KMS-11 (cell line): ENCODE measurements at regions not wholly inside any gene's neighbourhood (a gene's known extent, or its start where the extent isn't known, plus 50 kb on each side); places are given as distances from the start of the nearest gene placed in this dataset.

Experiments
- H2AFZ ChIP-seq: fragments of 200-600 bp; sonication (generic); 2 replicates; pipeline ENCODE4 v1.6.1; 2016; ENCODE audit warnings: antibody characterized with exemption, mixed run types, low read depth
- H3K27ac ChIP-seq: fragments of 200-600 bp; sonication (generic); 2 replicates; pipeline ENCODE4 v1.6.1; 2016; ENCODE audit warnings: mild to moderate bottlenecking, mixed run types
- H3K27me3 ChIP-seq: fragments of 200-600 bp; sonication (generic); 2 replicates; pipeline ENCODE4 v1.6.1; 2017; ENCODE audit warnings: mild to moderate bottlenecking, low read depth, mixed run types, moderate library complexity; ENCODE audit not compliant: insufficient read depth
- H3K36me3 ChIP-seq: fragments of 200-600 bp; sonication (generic); 2 replicates; pipeline ENCODE4 v1.6.1; 2017; ENCODE audit warnings: mild to moderate bottlenecking, mixed run types; ENCODE audit not compliant: insufficient read depth
- H3K4me1 ChIP-seq: fragments of 200-600 bp; sonication (generic); 2 replicates; pipeline ENCODE4 v1.6.1; 2016; ENCODE audit warnings: mild to moderate bottlenecking, low read depth, mixed run types; ENCODE audit not compliant: poor library complexity, severe bottlenecking
- H3K4me2 ChIP-seq: fragments of 200-600 bp; sonication (generic); 2 replicates; pipeline ENCODE4 v1.7.0; 2016; ENCODE audit warnings: mild to moderate bottlenecking, mixed run types
- H3K4me3 ChIP-seq: fragments of 200-600 bp; sonication (generic); IDR thresholded peaks from 2 replicates; pipeline ENCODE4 v1.6.1; 2017; ENCODE audit warnings: low read depth, low read length, mixed read lengths; ENCODE audit not compliant: insufficient read depth
- H3K79me2 ChIP-seq: fragments of 200-600 bp; sonication (generic); 2 replicates; pipeline ENCODE4 v1.6.1; 2016; ENCODE audit warnings: low read depth, mixed run types; ENCODE audit not compliant: insufficient read depth
- H3K9ac ChIP-seq: fragments of 200-600 bp; sonication (generic); 2 replicates; pipeline ENCODE4 v1.6.1; 2016; ENCODE audit warnings: mild to moderate bottlenecking, mixed run types
- H4K20me1 ChIP-seq: fragments of 200-600 bp; sonication (generic); 2 replicates; pipeline ENCODE4 v1.6.1; 2016; ENCODE audit warnings: mild to moderate bottlenecking, mixed run types; ENCODE audit not compliant: insufficient read depth
- CTCF ChIP-seq: fragments of 200-600 bp; sonication (generic); conservative IDR thresholded peaks from 2 replicates; pipeline ENCODE4 v1.6.1; 2017; ENCODE audit warnings: low read depth, mild to moderate bottlenecking, antibody characterized with exemption, low read length, moderate library complexity, mixed read lengths

GRCh38 chr1:187949567-187949966 lies 1120.8 kb downstream of the PLA2G4A start:
- Histone ChIP-seq H2AFZ (no peak overlapping the region), H3K79me2 (no peaks in the 10 kb centered on the region), H3K9ac (no peak overlapping the region), H3K36me3 (no peaks in the 10 kb centered on the region), H3K4me3 (no peak overlapping the region), H4K20me1 (no peaks in the 10 kb centered on the region), H3K27ac (no peak overlapping the region), H3K4me1 (no peaks in the 10 kb centered on the region), H3K4me2 (no peak overlapping the region), H3K27me3 (no peaks in the 10 kb centered on the region)
- TF ChIP-seq CTCF, result no peak

GRCh38 chr1:187951817-187952216 lies 1123.1 kb downstream of the PLA2G4A start:
- H3K79me2 ChIP-seq, result no peaks in the 10 kb centered on the region
- no peaks in the 10 kb centered on the region for H3K36me3 ChIP-seq
- no peak overlapping the region for H3K4me2 ChIP-seq
- H3K9ac ChIP-seq, result no peak overlapping the region
- no peak overlapping the region for H3K27ac ChIP-seq
- no peaks in the 10 kb centered on the region for H4K20me1 ChIP-seq
- H3K27me3 ChIP-seq, result no peaks in the 10 kb centered on the region
- H2AFZ ChIP-seq, result no peak overlapping the region
- no peak overlapping the region for H3K4me3 ChIP-seq
- TF ChIP-seq CTCF, result no peak
- no peaks in the 10 kb centered on the region for H3K4me1 ChIP-seq

- Histone ChIP-seq H4K20me1 (no peaks in the 10 kb centered on the region), H2AFZ (no peak overlapping the region), H3K27me3 (no peaks in the 10 kb centered on the region), H3K36me3 (no peaks in the 10 kb centered on the region), H3K79me2 (no peaks in the 10 kb centered on the region), H3K4me1 (no peaks in the 10 kb centered on the region), H3K9ac (no peak overlapping the region), H3K27ac (no peak overlapping the region), H3K4me3 (no peak overlapping the region), H3K4me2 (no peak overlapping the region)
- TF ChIP-seq CTCF, result no peak
Observed at GRCh38 chr1:187952446-187952845, 1123.7 kb downstream of the PLA2G4A start.

- Histone ChIP-seq H3K36me3 (no peaks in the 10 kb centered on the region), H3K4me3 (no peak overlapping the region), H4K20me1 (no peaks in the 10 kb centered on the region), H3K27ac (no peak overlapping the region), H2AFZ (no peak overlapping the region), H3K79me2 (no peaks in the 10 kb centered on the region), H3K4me1 (no peaks in the 10 kb centered on the region), H3K9ac (no peak overlapping the region), H3K4me2 (no peak overlapping the region), H3K27me3 (no peaks in the 10 kb centered on the region)
- no peak for TF ChIP-seq CTCF
Observed at GRCh38 chr1:187956975-187957374, 1128.2 kb downstream of the PLA2G4A start.

- Histone ChIP-seq H3K27me3 (no peaks in the 10 kb centered on the region), H3K27ac (no peak overlapping the region), H3K79me2 (no peaks in the 10 kb centered on the region), H3K4me1 (no peaks in the 10 kb centered on the region), H3K4me3 (no peak overlapping the region), H3K4me2 (no peak overlapping the region), H3K9ac (no peak overlapping the region), H3K36me3 (no peaks in the 10 kb centered on the region), H2AFZ (no peak overlapping the region), H4K20me1 (no peaks in the 10 kb centered on the region)
- no peak for TF ChIP-seq CTCF
Observed at GRCh38 chr1:187958207-187958606, 1129.5 kb downstream of the PLA2G4A start.
